K562 (cell line): ENCODE measurements at regions not wholly inside any gene's neighbourhood (a gene's known extent, or its start where the extent isn't known, plus 50 kb on each side); places are given as distances from the start of the nearest gene placed in this dataset.

Source experiments
- ATAC-seq: fragments of 200-7000 bp; cut with Tn5 transposase; 3 replicates; pipeline ENCODE4 v1.9.1; 2020; ENCODE audit warnings: moderate library complexity
- BruUV-seq: library from RNA; stranded (reverse); fragments of 400-500 nt; replicated peaks from 2 replicates; lab custom pipeline; 2021; lab: Mats Ljungman, UMichigan
- CTCF ChIA-PET: fragments of 300-600 bp; formaldehyde crosslinking; extraction: SDS; loops from one replicate; lab custom pipeline; 2021; ENCODE audit warnings: low intra/inter-chr PET ratio; lab: Yijun Ruan, JAX
- POLR2A ChIA-PET: fragments of 300-600, 350-650 bp; sonication (Branson Sonifier 250); formaldehyde crosslinking; extraction: SDS; loops from one replicate; lab custom pipeline; 2021; ENCODE audit warnings: antibody characterized with exemption, inconsistent platforms; lab: Yijun Ruan, JAX
- DNase-seq, 4 experiments: peaks; one replicate each; pipeline versions ENCODE4 v3.0.0 to v3.0.0-alpha.2; 2011 to 2018; ENCODE audit warnings: low spot score in 3 of 4, mixed read lengths in 3 of 4; ENCODE audit errors: extremely low read depth in 1 of 4
- FAIRE-seq: peaks from 2 replicates; lab custom pipeline; 2011; peaks lifted over from hg19 to GRCh38; lab: Jason Lieb, UNC
- H2AFZ ChIP-seq: 2 replicates; pipeline ENCODE4 v1.6.0; 2011; ENCODE audit warnings: low read depth, low read length, control low read depth, inconsistent platforms
- H3K27ac ChIP-seq: fragments of 200-600 bp; 3 replicates; pipeline ENCODE4 v1.8.0; 2011; ENCODE audit warnings: low read depth, mild to moderate bottlenecking, control low read depth, inconsistent platforms, low read length, moderate library complexity, mixed read lengths; ENCODE audit errors: extremely low read depth
- H3K27me3 ChIP-seq, 2 experiments: fragments of 300-600 bp in 1 of 2; 2 replicates in 1 of 2; 3 replicates in 1 of 2; pipeline versions ENCODE4 v1.6.0 to v1.8.0; 2011; ENCODE audit warnings: inconsistent platforms in 2 of 2, low read length in 2 of 2, mild to moderate bottlenecking in 1 of 2, mixed read lengths in 1 of 2, moderate library complexity in 1 of 2; ENCODE audit not compliant: control insufficient read depth in 2 of 2, insufficient read depth in 2 of 2
- H3K36me3 ChIP-seq: fragments of 300-600 bp; 3 replicates; pipeline ENCODE4 v1.8.0; 2011; ENCODE audit warnings: mild to moderate bottlenecking, low read length, inconsistent platforms; ENCODE audit not compliant: control insufficient read depth, insufficient read depth
- H3K4me1 ChIP-seq, 2 experiments: fragments of 200-600 bp in 1 of 2; replicated peaks in 1 of 2; 2 replicates in 1 of 2; 3 replicates in 1 of 2; pipeline versions ENCODE4 v1.5.1 to v1.8.0; 2011; ENCODE audit warnings: inconsistent platforms in 2 of 2, low read length in 2 of 2, mild to moderate bottlenecking in 1 of 2, mixed read lengths in 1 of 2, moderate library complexity in 1 of 2; ENCODE audit not compliant: control insufficient read depth in 2 of 2, insufficient read depth in 2 of 2
- H3K4me2 ChIP-seq: 2 replicates; pipeline ENCODE4 v1.6.1; 2011; ENCODE audit warnings: low read length, control low read depth, inconsistent platforms, mixed read lengths; ENCODE audit not compliant: insufficient read depth
- H3K4me3 ChIP-seq: fragments of 200-600 bp; sonication (generic), shearing (Covaris generic); 2 replicates; pipeline ENCODE4 v1.5.1; 2016; ENCODE audit warnings: control low read depth, inconsistent platforms
- H3K79me2 ChIP-seq: fragments of 200-600 bp; 3 replicates; pipeline ENCODE4 v1.8.0; 2011; ENCODE audit warnings: low read length, inconsistent platforms; ENCODE audit not compliant: control insufficient read depth, insufficient read depth
- H3K9ac ChIP-seq, 2 experiments: 2 replicates each; pipeline versions ENCODE4 v1.6.0 to v1.6.1; 2011; ENCODE audit warnings: low read depth in 2 of 2, low read length in 2 of 2, control low read depth in 1 of 2, inconsistent platforms in 1 of 2, mild to moderate bottlenecking in 1 of 2, mixed read lengths in 1 of 2; ENCODE audit not compliant: insufficient read depth in 1 of 2
- H3K9me1 ChIP-seq: one replicate; pipeline ENCODE4 v1.6.0; 2011; ENCODE audit warnings: inconsistent platforms, mild to moderate bottlenecking, low read length, moderate library complexity; ENCODE audit not compliant: control insufficient read depth, insufficient read depth
- H3K9me3 ChIP-seq: replicated peaks from 2 replicates; pipeline ENCODE4 v1.5.1; 2011; ENCODE audit warnings: low read depth, low read length, inconsistent platforms; ENCODE audit not compliant: control insufficient read depth, insufficient read depth
- H4K20me1 ChIP-seq: replicated peaks from 2 replicates; pipeline ENCODE4 v1.6.1; 2011; ENCODE audit warnings: low read length, inconsistent platforms, mixed read lengths; ENCODE audit not compliant: control insufficient read depth, insufficient read depth
- ADNP ChIP-seq: fragments of 200-800 bp; sonication (Bioruptor generic); IDR thresholded peaks from 2 replicates; pipeline ENCODE4 v1.6.1; 2016; ENCODE audit warnings: missing genetic modification characterization, missing compliant biosample characterization
- JUND ChIP-seq, 2 experiments: IDR thresholded peaks; 2 replicates in 1 of 2; 3 replicates in 1 of 2; pipeline ENCODE4 v1.6.1; 2011; ENCODE audit warnings: borderline replicate concordance in 2 of 2, low read depth in 2 of 2, low read length in 2 of 2, improper control_type of control experiment in 1 of 2, missing biosample characterization in 1 of 2, missing genetic modification characterization in 1 of 2, missing genetic modification reagents in 1 of 2
- RBM22 ChIP-seq: fragments of 200-400 bp; formaldehyde crosslinking; IDR thresholded peaks from 2 replicates; pipeline ENCODE4 v1.6.1; 2018; ENCODE audit warnings: low read length, low read depth; ENCODE audit not compliant: poor library complexity, severe bottlenecking
- TCF7L2 ChIP-seq: fragments of 150-350 bp; IDR thresholded peaks from 2 replicates; pipeline ENCODE4 v1.6.1; 2016; ENCODE audit warnings: low read depth, mild to moderate bottlenecking, low read length, moderate library complexity
- ZC3H8 ChIP-seq: fragments of 450-650 bp; IDR thresholded peaks from 2 replicates; pipeline ENCODE4 v1.6.1; 2017
- ZNF589 ChIP-seq: fragments of 200-800 bp; sonication (Bioruptor generic); IDR thresholded peaks from 2 replicates; pipeline ENCODE4 v1.6.1; 2016; ENCODE audit warnings: low read depth, missing genetic modification characterization, missing compliant biosample characterization
- WGBS: fragments of 100-300 bp; shearing (Covaris generic); methylation state at CpG from one replicate; pipeline ENCODE4 v1.1.6; 2016; ENCODE audit warnings: low coverage, mixed read lengths; ENCODE audit not compliant: insufficient coverage; ENCODE audit errors: missing lambda C conversion rate; 5-methylcytosine and 5-hydroxymethylcytosine counted together
- in situ Hi-C: fragments of 300-500 bp; cut with MboI; formaldehyde crosslinking; loops from 4 replicates; pipeline ENCODE4 v1.15.0; 2018; ENCODE audit warnings: inconsistent platforms, mixed read lengths
- intact Hi-C: fragments of 100-400 bp; cut with micrococcal nuclease; formaldehyde crosslinking; loops from 2 replicates; pipeline ENCODE4 v1.14.2; 2022
- TF ChIP-seq, protein P1 (sequence below): fragments of 250-450 bp; sonication (Bioruptor Pico); IDR thresholded peaks from 2 replicates; pipeline ENCODE4 v1.9.0; 2021; ENCODE audit warnings: mild to moderate bottlenecking
- TF ChIP-seq, protein P2 (sequence below): fragments of 450-650 bp; formaldehyde crosslinking; IDR thresholded peaks from 2 replicates; pipeline ENCODE4 v1.4.0; 2022; ENCODE audit warnings: missing genetic modification characterization
- TF ChIP-seq, protein P3 (sequence below): fragments of 150-350 bp; IDR thresholded peaks from 2 replicates; pipeline ENCODE4 v1.6.1; 2014; ENCODE audit warnings: low read depth, mild to moderate bottlenecking, low read length, borderline replicate concordance
- TF ChIP-seq, protein P4 (sequence below): sonication (generic); formaldehyde crosslinking; IDR thresholded peaks from 2 replicates; pipeline ENCODE4 v1.8.1; 2023; ENCODE audit warnings: mild to moderate bottlenecking, missing genetic modification reagents
- TF ChIP-seq, protein P5 (sequence below): fragments of 250-450 bp; sonication (Bioruptor Pico); IDR thresholded peaks from 2 replicates; pipeline ENCODE4 v1.4.0; 2020; ENCODE audit warnings: borderline replicate concordance
- TF ChIP-seq, protein P6 (sequence below): fragments of 250-450 bp; sonication (Bioruptor Pico); IDR thresholded peaks from 2 replicates; pipeline ENCODE4 v1.5.0; 2021

DNA sequence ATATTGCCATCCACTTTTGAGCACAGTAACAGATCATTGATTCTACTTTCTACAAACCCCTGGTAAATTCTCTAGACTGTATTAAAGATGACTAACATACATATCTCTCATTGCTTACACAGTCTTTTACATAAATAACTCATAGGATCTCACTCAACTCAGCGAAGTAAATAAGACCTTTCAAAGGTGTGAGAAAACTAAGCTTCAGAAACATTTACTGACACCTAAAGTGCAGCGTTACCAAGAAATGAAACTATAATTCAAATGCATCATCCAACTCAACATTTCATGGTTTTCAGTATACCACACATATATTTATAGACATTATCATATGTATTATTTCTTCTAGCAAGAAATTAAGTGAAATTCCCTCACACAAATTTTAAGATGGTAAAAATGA lies 189.8 kb downstream of the METTL4 start:
- intact Hi-C loops (no loop called here), in situ Hi-C loops (no loop called here)
- CTCF ChIA-PET, result no interaction called here
- H3K9ac ChIP-seq, result no peak overlapping the region
- H4K20me1 ChIP-seq, result no peaks in the 10 kb centered on the region
- no peaks in the 10 kb centered on the region for H3K9me3 ChIP-seq
- H3K4me1 ChIP-seq, result no peaks in the 10 kb centered on the region
- H3K36me3 ChIP-seq, result no peaks in the 10 kb centered on the region
- no peak for DNase-seq
- H2AFZ ChIP-seq, result no peak overlapping the region
- H3K27ac ChIP-seq, result no peak overlapping the region
- H3K27me3 ChIP-seq, result no peaks in the 10 kb centered on the region
- H3K4me3 ChIP-seq, result no peak overlapping the region
- POLR2A ChIA-PET, result interaction anchor here (0.6 to 1.0 kb wide), 2 partner anchors 15 to 194 kb away, joined by 3 read pairs; no protein-coding TSS in a partner anchor
- FAIRE-seq, result no peak
- 27% methylated on average over 2 of the region's 2 CpGs for WGBS
- H3K9me1 ChIP-seq, result no peaks in the 10 kb centered on the region
- no peak overlapping the region for H3K4me2 ChIP-seq
- no peak for ATAC-seq
- no peaks in the 10 kb centered on the region for H3K79me2 ChIP-seq
- no TSS peak for BruUV-seq
- TF ChIP-seq ZNF589 (CRISPR knock-in tag) (no peak), RBM22 (no peak), TCF7L2 (no peak), ADNP (tag) (no peak), JUND (IDR thresholded peaks at IDR 0.05; ENCODE audit: borderline replicate concordance, low read depth, low read length) (no peak), JUND (tag; IDR thresholded peaks at IDR 0.05; ENCODE audit: borderline replicate concordance, low read depth, low read length) (no peak), ZC3H8 (no peak)
- TF ChIP-seq, protein P1, sequence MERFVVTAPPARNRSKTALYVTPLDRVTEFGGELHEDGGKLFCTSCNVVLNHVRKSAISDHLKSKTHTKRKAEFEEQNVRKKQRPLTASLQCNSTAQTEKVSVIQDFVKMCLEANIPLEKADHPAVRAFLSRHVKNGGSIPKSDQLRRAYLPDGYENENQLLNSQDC, result no peak
- TF ChIP-seq, protein P2, sequence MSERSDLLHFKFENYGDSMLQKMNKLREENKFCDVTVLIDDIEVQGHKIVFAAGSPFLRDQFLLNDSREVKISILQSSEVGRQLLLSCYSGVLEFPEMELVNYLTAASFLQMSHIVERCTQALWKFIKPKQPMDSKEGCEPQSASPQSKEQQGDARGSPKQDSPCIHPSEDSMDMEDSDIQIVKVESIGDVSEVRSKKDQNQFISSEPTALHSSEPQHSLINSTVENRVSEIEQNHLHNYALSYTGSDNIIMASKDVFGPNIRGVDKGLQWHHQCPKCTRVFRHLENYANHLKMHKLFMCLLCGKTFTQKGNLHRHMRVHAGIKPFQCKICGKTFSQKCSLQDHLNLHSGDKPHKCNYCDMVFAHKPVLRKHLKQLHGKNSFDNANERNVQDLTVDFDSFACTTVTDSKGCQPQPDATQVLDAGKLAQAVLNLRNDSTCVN (CRISPR knock-in tag), result no peak
- TF ChIP-seq, protein P3, sequence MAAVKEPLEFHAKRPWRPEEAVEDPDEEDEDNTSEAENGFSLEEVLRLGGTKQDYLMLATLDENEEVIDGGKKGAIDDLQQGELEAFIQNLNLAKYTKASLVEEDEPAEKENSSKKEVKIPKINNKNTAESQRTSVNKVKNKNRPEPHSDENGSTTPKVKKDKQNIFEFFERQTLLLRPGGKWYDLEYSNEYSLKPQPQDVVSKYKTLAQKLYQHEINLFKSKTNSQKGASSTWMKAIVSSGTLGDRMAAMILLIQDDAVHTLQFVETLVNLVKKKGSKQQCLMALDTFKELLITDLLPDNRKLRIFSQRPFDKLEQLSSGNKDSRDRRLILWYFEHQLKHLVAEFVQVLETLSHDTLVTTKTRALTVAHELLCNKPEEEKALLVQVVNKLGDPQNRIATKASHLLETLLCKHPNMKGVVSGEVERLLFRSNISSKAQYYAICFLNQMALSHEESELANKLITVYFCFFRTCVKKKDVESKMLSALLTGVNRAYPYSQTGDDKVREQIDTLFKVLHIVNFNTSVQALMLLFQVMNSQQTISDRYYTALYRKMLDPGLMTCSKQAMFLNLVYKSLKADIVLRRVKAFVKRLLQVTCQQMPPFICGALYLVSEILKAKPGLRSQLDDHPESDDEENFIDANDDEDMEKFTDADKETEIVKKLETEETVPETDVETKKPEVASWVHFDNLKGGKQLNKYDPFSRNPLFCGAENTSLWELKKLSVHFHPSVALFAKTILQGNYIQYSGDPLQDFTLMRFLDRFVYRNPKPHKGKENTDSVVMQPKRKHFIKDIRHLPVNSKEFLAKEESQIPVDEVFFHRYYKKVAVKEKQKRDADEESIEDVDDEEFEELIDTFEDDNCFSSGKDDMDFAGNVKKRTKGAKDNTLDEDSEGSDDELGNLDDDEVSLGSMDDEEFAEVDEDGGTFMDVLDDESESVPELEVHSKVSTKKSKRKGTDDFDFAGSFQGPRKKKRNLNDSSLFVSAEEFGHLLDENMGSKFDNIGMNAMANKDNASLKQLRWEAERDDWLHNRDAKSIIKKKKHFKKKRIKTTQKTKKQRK, result no peak
- TF ChIP-seq, protein P4, sequence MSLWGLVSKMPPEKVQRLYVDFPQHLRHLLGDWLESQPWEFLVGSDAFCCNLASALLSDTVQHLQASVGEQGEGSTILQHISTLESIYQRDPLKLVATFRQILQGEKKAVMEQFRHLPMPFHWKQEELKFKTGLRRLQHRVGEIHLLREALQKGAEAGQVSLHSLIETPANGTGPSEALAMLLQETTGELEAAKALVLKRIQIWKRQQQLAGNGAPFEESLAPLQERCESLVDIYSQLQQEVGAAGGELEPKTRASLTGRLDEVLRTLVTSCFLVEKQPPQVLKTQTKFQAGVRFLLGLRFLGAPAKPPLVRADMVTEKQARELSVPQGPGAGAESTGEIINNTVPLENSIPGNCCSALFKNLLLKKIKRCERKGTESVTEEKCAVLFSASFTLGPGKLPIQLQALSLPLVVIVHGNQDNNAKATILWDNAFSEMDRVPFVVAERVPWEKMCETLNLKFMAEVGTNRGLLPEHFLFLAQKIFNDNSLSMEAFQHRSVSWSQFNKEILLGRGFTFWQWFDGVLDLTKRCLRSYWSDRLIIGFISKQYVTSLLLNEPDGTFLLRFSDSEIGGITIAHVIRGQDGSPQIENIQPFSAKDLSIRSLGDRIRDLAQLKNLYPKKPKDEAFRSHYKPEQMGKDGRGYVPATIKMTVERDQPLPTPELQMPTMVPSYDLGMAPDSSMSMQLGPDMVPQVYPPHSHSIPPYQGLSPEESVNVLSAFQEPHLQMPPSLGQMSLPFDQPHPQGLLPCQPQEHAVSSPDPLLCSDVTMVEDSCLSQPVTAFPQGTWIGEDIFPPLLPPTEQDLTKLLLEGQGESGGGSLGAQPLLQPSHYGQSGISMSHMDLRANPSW (CRISPR knock-in tag), result no peak
- TF ChIP-seq, protein P5, sequence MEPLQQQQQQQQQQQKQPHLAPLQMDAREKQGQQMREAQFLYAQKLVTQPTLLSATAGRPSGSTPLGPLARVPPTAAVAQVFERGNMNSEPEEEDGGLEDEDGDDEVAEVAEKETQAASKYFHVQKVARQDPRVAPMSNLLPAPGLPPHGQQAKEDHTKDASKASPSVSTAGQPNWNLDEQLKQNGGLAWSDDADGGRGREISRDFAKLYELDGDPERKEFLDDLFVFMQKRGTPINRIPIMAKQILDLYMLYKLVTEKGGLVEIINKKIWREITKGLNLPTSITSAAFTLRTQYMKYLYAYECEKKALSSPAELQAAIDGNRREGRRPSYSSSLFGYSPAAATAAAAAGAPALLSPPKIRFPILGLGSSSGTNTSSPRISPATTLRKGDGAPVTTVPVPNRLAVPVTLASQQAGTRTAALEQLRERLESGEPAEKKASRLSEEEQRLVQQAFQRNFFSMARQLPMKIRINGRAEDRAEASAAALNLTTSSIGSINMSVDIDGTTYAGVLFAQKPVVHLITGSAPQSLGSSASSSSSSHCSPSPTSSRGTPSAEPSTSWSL (CRISPR knock-in tag), result no peak
- TF ChIP-seq, protein P6, sequence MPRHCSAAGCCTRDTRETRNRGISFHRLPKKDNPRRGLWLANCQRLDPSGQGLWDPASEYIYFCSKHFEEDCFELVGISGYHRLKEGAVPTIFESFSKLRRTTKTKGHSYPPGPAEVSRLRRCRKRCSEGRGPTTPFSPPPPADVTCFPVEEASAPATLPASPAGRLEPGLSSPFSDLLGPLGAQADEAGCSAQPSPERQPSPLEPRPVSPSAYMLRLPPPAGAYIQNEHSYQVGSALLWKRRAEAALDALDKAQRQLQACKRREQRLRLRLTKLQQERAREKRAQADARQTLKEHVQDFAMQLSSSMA (CRISPR knock-in tag), result no peak
